ENCODE measurements at regions not wholly inside any gene's neighbourhood (a gene's known extent, or its start where the extent isn't known, plus 50 kb on each side); places are given as distances from the start of the nearest gene placed in this dataset.
A peak's percentile ranks its signal among the peaks of the same experiment; 100 is the strongest.

DNA sequence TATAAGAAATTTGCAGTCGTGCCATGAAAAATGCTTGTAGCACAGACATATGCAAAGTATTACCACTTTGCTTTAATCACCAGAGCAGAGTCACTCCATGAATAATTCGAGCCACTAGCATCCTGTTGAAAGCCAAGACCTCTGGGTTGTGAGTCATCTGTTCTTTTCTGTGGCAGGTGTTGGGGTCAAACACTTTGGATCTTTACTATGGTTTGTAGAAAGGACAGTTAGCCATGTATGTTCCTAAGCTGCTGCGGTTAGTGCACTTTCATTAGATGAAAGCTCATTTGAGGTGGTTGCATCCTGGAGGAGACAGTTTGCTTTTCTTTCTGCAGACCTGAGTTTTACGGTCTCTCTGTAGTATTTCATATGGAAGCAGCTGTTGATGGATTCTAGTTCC is 223.7 kb downstream of the DMRT2 start:
- TF ChIP-seq, protein P1, sequence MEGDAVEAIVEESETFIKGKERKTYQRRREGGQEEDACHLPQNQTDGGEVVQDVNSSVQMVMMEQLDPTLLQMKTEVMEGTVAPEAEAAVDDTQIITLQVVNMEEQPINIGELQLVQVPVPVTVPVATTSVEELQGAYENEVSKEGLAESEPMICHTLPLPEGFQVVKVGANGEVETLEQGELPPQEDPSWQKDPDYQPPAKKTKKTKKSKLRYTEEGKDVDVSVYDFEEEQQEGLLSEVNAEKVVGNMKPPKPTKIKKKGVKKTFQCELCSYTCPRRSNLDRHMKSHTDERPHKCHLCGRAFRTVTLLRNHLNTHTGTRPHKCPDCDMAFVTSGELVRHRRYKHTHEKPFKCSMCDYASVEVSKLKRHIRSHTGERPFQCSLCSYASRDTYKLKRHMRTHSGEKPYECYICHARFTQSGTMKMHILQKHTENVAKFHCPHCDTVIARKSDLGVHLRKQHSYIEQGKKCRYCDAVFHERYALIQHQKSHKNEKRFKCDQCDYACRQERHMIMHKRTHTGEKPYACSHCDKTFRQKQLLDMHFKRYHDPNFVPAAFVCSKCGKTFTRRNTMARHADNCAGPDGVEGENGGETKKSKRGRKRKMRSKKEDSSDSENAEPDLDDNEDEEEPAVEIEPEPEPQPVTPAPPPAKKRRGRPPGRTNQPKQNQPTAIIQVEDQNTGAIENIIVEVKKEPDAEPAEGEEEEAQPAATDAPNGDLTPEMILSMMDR (IDR thresholded peaks at IDR 0.05), result no peak
- intact Hi-C loops (cut with DNase I), result no loop called here
- WGBS, 2 donors, result 68 to 76% methylated on average over 4 of the region's 4 CpGs
- DNase-seq (no peak), ATAC-seq (no peak), FAIRE-seq (no peak)
- no peak overlapping the region for H3K27ac ChIP-seq
- no peaks in the 10 kb centered on the region for H3K36me3 ChIP-seq
- no peak overlapping the region for H3K4me3 ChIP-seq
- H3K27me3 ChIP-seq, result no peaks in the 10 kb centered on the region
- H3K4me1 ChIP-seq, result no peaks in the 10 kb centered on the region
- H3K9me3 ChIP-seq, result no peaks in the 10 kb centered on the region

DNA sequence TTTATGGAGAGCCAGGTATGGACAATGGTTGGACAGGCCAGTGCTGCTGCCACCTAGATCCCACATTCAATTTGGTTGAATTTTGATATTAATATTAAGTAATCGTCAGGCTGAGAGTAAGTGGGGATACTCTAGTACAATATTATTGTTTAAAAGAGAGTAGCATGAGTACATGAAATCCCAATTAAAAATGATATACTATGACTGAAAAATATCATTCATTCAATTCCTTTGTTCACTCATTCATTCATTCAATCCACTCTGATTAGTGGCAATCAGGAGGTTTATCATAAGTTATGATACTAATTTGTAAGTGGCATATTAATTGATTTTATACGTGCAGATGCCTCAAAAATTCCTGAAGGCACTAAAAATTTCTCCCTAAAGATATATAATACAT is 224.2 kb downstream of the DMRT2 start:
- TF ChIP-seq, protein P1 (IDR thresholded peaks at IDR 0.05), result no peak
- H3K27ac ChIP-seq, result no peak overlapping the region
- H3K4me3 ChIP-seq, result no peak overlapping the region
- no peaks in the 10 kb centered on the region for H3K9me3 ChIP-seq
- intact Hi-C loops (cut with DNase I), result no loop called here
- no peaks in the 10 kb centered on the region for H3K4me1 ChIP-seq
- ATAC-seq (no peak), FAIRE-seq (no peak), DNase-seq (no peak)
- H3K36me3 ChIP-seq, result no peaks in the 10 kb centered on the region
- 79 to 90% methylated on average over 2 of the region's 2 CpGs for WGBS, 2 donors
- no peaks in the 10 kb centered on the region for H3K27me3 ChIP-seq

DNA sequence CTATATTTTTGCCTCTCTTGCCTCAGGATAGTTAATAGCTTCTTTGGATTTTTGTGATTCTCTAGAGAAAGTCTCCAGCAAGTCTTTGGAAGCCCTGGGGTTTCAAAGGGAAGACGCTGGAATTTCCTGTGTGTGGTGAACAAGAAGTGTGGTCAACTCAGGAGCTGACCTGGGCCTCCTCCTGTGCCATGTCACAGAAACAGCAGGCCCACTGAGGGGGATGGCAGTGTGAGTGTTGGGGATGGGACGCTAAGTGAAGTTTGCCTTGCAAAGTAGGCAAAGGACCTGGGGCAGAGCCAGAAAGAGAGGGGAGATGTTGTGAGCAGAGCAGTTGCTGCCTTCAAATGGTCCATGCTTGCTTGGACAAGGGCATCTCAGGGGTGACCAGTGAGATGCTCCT is 226.3 kb downstream of the DMRT2 start:
- no peaks in the 10 kb centered on the region for H3K9me3 ChIP-seq
- H3K36me3 ChIP-seq, result no peaks in the 10 kb centered on the region
- no peaks in the 10 kb centered on the region for H3K4me1 ChIP-seq
- no peak for FAIRE-seq
- no peak overlapping the region for H3K27ac ChIP-seq
- no peak overlapping the region for H3K4me3 ChIP-seq
- no peak for DNase-seq
- 47 to 53% methylated on average over 2 of the region's 2 CpGs for whole genome bisulfite sequencing, 2 donors
- ATAC-seq, result no peak
- no peaks in the 10 kb centered on the region for H3K27me3 ChIP-seq
- intact Hi-C loops (cut with DNase I), result no loop called here
- TF ChIP-seq, protein P1 (IDR thresholded peaks at IDR 0.05), result no peak

DNA sequence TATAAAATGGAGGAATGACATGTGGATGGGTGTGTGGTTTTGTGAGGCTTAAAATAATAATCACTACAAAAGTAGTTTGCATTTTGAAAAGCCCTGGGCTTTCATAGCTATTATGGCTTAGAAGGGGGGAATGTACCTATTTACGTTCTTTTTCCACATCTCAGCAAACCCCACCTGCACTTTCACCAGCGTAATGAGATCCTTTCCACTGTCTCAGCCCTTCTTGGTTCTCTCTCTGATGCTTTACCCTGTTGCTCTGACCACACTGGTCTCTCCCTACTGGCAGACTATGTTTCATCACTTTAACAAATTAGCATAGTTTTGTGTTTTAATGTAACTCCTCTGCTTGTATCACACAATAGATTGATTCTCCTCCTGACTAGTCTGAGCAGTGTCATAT is 234.6 kb downstream of the DMRT2 start:
- DNase-seq (no peak), FAIRE-seq (no peak), ATAC-seq (no peak)
- Histone ChIP-seq H3K36me3 (no peaks in the 10 kb centered on the region), H3K27ac (no peak overlapping the region), H3K4me3 (no peak overlapping the region), H3K27me3 (no peaks in the 10 kb centered on the region), H3K9me3 (no peaks in the 10 kb centered on the region), H3K4me1 (no peaks in the 10 kb centered on the region)
- intact Hi-C loops (cut with DNase I), result no loop called here
- 56 to 79% methylated on average over 2 of the region's 2 CpGs for WGBS, 2 donors
- TF ChIP-seq, protein P1 (IDR thresholded peaks at IDR 0.05), result no peak

DNA sequence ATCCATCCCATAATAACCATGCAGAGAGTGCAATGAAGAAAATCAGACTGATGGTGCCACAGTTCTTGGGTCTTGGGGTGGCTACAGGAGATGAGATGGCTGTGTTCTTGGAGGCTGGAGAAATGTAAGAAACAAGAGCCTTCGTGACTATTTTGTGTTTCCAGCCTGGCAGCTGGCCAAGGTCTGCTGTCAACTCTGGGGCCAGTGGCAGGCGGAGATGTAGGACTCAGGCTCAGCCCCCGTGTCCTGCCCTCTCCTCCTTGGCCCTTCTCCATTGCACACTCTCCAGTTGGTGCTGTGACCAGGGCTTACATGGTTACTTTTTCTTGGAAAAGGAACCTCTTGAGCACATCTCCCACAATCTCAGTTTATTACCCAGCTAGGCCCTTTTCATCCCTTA is 235.4 kb downstream of the DMRT2 start:
- TF ChIP-seq, protein P1 (IDR thresholded peaks at IDR 0.05), result no peak
- ATAC-seq, result no peak
- WGBS, 2 donors, result 12 to 25% methylated on average over 3 of the region's 3 CpGs
- intact Hi-C loops (cut with DNase I), result no loop called here
- Histone ChIP-seq H3K4me1 (no peaks in the 10 kb centered on the region), H3K27me3 (no peaks in the 10 kb centered on the region), H3K36me3 (no peaks in the 10 kb centered on the region), H3K9me3 (no peaks in the 10 kb centered on the region), H3K27ac (no peak overlapping the region), H3K4me3 (no peak overlapping the region)
- peak in 2 of 6 donors; percentile 24 to 53 for DNase-seq
- FAIRE-seq, result no peak

All from pancreas (tissue), 10 donors.